SJSA1 (cell line): ENCODE measurements at regions not wholly inside any gene's neighbourhood (a gene's known extent, or its start where the extent isn't known, plus 50 kb on each side); places are given as distances from the start of the nearest gene placed in this dataset.
"Not testable (repeated sequence)": the region's sequence is repeated elsewhere in the genome, so short reads cannot be mapped to it uniquely, and the experiment has no call there.

Experiments used
- DNase-seq, 2 experiments: peaks; one replicate each; pipeline ENCODE4 v3.0.0-alpha.2; 2015 to 2020; ENCODE audit warnings: low spot score in 2 of 2, low read depth in 1 of 2
- H3K27ac ChIP-seq: fragments of 250-450 bp; sonication (Bioruptor Pico); 2 replicates; pipeline ENCODE4 v1.5.1; 2020; ENCODE audit warnings: mild to moderate bottlenecking, moderate library complexity
- H3K27me3 ChIP-seq: fragments of 250-450 bp; sonication (Bioruptor Pico); replicated peaks from 2 replicates; pipeline ENCODE4 v1.5.1; 2020; ENCODE audit warnings: mild to moderate bottlenecking, moderate library complexity
- H3K36me3 ChIP-seq: fragments of 250-450 bp; sonication (Bioruptor Pico); 2 replicates; pipeline ENCODE4 v1.5.1; 2020; ENCODE audit warnings: mild to moderate bottlenecking
- H3K4me1 ChIP-seq: fragments of 250-450 bp; sonication (Bioruptor Pico); replicated peaks from 2 replicates; pipeline ENCODE4 v1.6.1; 2021; ENCODE audit warnings: mild to moderate bottlenecking
- H3K4me3 ChIP-seq: fragments of 250-450 bp; sonication (Bioruptor Pico); 2 replicates; pipeline ENCODE4 v1.5.1; 2020; ENCODE audit warnings: mild to moderate bottlenecking
- H3K9me3 ChIP-seq: fragments of 250-450 bp; sonication (Bioruptor Pico); replicated peaks from 2 replicates; pipeline ENCODE4 v1.5.1; 2020; ENCODE audit warnings: mild to moderate bottlenecking

GRCh38 chr10:118447478-118448270 is 105.5 kb upstream of the FAM204A start:
- no peaks in the 10 kb centered on the region for H3K9me3 ChIP-seq
- no peak overlapping the region for H3K4me3 ChIP-seq
- H3K27me3 ChIP-seq: peaks cover 16% of the 10 kb centered on the region
- no peak overlapping the region for H3K27ac ChIP-seq
- H3K36me3 ChIP-seq: no peaks in the 10 kb centered on the region
- DNase-seq: no peak
- H3K4me1 ChIP-seq: no peaks in the 10 kb centered on the region

DNA sequence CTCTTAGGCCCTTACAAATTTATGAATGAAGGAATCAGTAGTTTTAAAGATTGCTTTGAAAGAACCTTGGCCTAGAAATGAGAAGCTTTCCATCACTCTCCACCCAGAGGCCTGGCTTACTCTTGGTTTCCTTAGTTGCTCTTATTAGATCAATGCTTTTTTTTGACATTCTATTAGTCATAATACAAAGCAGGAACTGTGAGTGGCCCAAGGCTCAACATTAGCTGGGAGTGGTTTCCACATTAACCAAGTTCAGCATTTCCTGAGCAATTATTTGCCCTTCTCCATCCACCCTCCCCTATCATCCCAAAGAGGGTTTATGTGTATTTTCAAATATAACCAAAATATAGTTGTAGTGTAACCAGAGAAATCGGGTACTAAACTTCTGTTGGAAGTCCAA is 103.4 kb upstream of the FAM204A start:
- H3K9me3 ChIP-seq: no peaks in the 10 kb centered on the region

DNA sequence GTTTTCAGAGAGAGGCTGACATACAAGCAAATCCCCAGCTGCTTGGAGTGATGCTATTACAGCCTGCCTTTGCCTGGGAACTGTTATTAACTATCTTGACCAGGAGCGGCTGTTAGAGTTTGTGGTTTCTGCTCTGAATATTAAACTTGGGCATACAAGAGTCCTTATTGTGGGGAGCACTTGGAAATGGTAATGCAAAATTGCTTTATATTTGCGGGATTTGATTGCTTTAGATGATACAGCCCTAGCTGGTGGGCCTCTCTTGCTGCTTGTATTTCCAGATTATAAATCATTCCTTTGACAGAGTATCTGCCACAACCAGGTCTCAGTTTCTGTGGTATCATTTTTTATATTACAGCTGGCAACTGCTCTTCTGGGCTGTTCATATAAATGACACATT is 101.9 kb upstream of the FAM204A start:
- H3K27me3 ChIP-seq: peaks cover 9% of the 10 kb centered on the region
- no peaks in the 10 kb centered on the region for H3K36me3 ChIP-seq
- no peak for DNase-seq
- H3K4me3 ChIP-seq: no peak overlapping the region
- H3K9me3 ChIP-seq: no peaks in the 10 kb centered on the region
- no peak overlapping the region for H3K27ac ChIP-seq
- H3K4me1 ChIP-seq: no peaks in the 10 kb centered on the region

More for the DNA sequence above, 103.4 kb upstream of the FAM204A start:
- H3K27ac ChIP-seq: no peak overlapping the region
- no peaks in the 10 kb centered on the region for H3K4me1 ChIP-seq
- peaks cover 15% of the 10 kb centered on the region for H3K27me3 ChIP-seq
- no peaks in the 10 kb centered on the region for H3K36me3 ChIP-seq
- no peak for DNase-seq
- H3K4me3 ChIP-seq: no peak overlapping the region

DNA sequence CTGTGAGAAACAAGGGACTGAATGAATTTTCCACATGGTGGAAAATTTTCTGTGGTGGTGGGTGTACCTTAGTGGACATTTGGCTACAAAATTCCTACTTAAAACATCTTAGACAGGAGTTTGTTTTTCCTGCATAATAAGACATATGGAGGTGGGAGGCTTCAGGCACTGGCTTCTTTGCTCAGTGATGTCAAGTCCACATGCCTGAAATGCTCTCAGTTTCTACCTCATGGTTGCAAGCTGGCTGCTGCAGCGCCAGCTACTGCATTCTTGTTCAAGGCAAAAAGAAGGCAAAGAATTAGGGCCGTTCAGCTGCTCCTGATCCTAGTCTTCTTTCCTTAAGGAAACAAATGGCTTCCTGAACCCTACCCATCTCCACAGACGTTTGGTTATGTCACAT is 99.9 kb upstream of the FAM204A start:
- H3K27me3 ChIP-seq: peaks cover 7% of the 10 kb centered on the region
- no peak for DNase-seq
- H3K4me1 ChIP-seq: no peaks in the 10 kb centered on the region
- no peaks in the 10 kb centered on the region for H3K36me3 ChIP-seq
- no peaks in the 10 kb centered on the region for H3K9me3 ChIP-seq
- H3K4me3 ChIP-seq: no peak overlapping the region
- no peak overlapping the region for H3K27ac ChIP-seq

DNA sequence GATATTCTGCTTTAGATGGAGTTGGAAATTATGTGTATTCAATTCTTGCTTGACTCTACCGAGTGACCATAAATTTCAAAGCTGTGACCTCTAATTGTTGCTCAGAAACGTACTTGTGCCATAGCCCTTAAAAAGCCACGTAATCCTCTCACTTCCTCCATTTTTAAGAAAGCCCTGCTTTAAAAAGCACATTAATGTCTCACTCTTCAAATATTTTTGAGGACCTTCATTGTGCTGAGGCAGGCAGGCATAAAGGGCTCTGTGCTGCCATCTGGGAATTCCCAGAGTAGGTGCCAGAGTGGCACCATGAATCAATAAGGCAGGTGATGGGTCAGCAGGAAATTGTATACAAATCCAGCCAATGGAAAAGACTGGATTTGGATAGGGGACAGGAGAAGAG is 97.7 kb upstream of the FAM204A start:
- Histone ChIP-seq H3K4me3 (no peak overlapping the region), H3K27ac (no peak overlapping the region), H3K9me3 (no peaks in the 10 kb centered on the region), H3K4me1 (no peaks in the 10 kb centered on the region), H3K27me3 (no peaks in the 10 kb centered on the region; the same call in 1 of the 2 replicates), H3K36me3 (no peaks in the 10 kb centered on the region)
- DNase-seq: no peak

DNA sequence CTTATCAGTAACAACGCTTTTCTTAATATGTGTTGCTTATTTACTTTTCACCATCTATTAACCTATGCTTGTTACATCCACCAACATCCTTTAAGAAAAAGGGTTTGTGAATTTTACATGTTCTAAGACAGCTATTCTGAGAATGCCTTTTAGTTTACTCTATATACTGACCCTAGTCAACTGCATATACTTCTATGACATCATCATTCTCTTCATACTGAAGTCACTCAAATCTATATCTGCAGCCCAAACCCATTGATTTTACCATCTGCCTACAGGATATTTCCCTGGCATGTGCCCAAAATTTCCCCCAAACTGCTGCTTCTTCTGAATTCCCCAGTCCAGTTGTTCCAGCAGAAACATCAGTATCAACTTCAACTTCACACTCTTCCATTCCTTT is 94.6 kb upstream of the FAM204A start:
- no peak overlapping the region for H3K27ac ChIP-seq
- no peaks in the 10 kb centered on the region; the same call in 1 of the 2 replicates for H3K27me3 ChIP-seq
- H3K4me3 ChIP-seq: no peak overlapping the region
- no peaks in the 10 kb centered on the region for H3K36me3 ChIP-seq
- DNase-seq: no peak
- no peaks in the 10 kb centered on the region for H3K9me3 ChIP-seq
- no peaks in the 10 kb centered on the region for H3K4me1 ChIP-seq

GRCh38 chr10:118430190-118430589 is 88.1 kb upstream of the FAM204A start:
- H3K27me3 ChIP-seq: no peaks in the 10 kb centered on the region; the same call in 1 of the 2 replicates
- no peaks in the 10 kb centered on the region for H3K4me1 ChIP-seq
- no peak for DNase-seq
- H3K9me3 ChIP-seq: no peaks in the 10 kb centered on the region
- no peaks in the 10 kb centered on the region for H3K36me3 ChIP-seq
- H3K4me3 ChIP-seq: no peak overlapping the region
- no peak overlapping the region for H3K27ac ChIP-seq

- H3K4me1 ChIP-seq: no peaks in the 10 kb centered on the region
- no peak overlapping the region for H3K4me3 ChIP-seq
- no peak overlapping the region for H3K27ac ChIP-seq
- H3K36me3 ChIP-seq: no peaks in the 10 kb centered on the region
- no peaks in the 10 kb centered on the region for H3K9me3 ChIP-seq
- no peaks in the 10 kb centered on the region for H3K27me3 ChIP-seq
- peak; percentile 43 to 82 for DNase-seq
Measured at GRCh38 chr10:118423800-118424442, 81.8 kb upstream of the FAM204A start.

DNA sequence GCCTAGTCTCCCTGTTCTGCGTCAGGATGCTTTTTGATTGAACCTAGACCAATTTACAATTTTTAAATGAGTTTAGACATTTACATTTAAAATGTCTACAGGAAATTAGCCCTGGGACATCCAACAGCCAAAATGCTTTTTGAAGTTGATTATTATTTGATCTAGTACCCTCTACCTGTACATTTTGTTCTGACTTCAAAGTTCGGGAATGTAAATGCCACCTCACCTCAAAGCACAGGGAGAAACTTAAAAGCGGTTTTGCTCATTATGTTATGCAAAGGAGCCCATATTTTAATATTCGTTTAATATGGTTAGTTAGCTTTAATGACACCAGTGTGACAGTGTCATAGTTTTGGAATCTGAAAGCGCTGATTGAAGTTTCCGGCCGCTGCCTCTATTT is 80.1 kb upstream of the FAM204A start:
- no peak for DNase-seq
- Histone ChIP-seq H3K36me3 (no peaks in the 10 kb centered on the region), H3K27ac (no peak overlapping the region), H3K27me3 (0 out of 2 replicates have a peak, but pooled peaks cover under 1% of the 10 kb centered on the region), H3K9me3 (no peaks in the 10 kb centered on the region), H3K4me3 (no peak overlapping the region), H3K4me1 (no peaks in the 10 kb centered on the region)

DNA sequence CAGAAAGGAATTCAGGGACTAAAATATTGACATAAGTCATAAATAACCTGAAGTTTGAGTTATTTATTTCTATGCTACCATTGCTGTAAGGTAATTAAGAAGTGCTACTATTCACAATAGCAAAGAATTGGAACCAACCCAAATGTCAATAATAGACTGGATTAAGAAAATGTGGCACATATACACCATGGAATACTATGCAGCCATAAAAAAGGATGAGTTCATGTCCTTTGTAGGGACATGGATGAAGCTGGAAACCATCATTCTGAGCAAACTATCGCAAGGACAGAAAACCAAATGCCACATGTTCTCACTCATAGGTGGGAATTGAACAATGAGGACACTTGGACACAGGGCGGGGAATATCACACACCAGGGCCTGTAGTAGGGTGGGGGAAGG is 77.9 kb upstream of the FAM204A start:
- DNase-seq, H3K4me1 ChIP-seq, H3K36me3 ChIP-seq, H3K9me3 ChIP-seq, H3K4me3 ChIP-seq, H3K27ac ChIP-seq: not testable (repeated sequence)
- peaks cover 17% of the 10 kb centered on the region for H3K27me3 ChIP-seq

DNA sequence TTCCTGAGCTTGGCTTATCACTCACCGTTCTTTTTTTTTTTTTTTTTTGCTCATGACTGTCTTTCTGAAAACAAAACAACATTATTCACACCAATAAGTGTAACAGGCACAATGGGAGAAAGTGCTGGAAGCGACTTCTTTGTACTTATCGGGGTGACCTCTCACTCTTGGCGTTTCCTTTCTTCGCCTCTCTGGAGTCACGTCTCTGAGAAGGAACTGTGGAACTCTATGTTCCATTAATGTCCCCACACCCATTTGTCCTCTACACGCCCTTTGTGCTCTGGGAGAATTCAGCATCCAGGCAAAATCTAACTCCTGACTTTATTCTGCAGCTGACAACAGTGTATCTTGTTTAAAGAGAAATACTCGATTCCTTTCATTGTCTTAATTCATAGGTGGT is 70.8 kb upstream of the FAM204A start:
- H3K4me3 ChIP-seq: no peak overlapping the region
- H3K27ac ChIP-seq: no peak overlapping the region
- no peak for DNase-seq
- H3K9me3 ChIP-seq: no peaks in the 10 kb centered on the region
- H3K27me3 ChIP-seq: peaks cover 44% of the 10 kb centered on the region
- no peaks in the 10 kb centered on the region for H3K36me3 ChIP-seq
- no peaks in the 10 kb centered on the region for H3K4me1 ChIP-seq

DNA sequence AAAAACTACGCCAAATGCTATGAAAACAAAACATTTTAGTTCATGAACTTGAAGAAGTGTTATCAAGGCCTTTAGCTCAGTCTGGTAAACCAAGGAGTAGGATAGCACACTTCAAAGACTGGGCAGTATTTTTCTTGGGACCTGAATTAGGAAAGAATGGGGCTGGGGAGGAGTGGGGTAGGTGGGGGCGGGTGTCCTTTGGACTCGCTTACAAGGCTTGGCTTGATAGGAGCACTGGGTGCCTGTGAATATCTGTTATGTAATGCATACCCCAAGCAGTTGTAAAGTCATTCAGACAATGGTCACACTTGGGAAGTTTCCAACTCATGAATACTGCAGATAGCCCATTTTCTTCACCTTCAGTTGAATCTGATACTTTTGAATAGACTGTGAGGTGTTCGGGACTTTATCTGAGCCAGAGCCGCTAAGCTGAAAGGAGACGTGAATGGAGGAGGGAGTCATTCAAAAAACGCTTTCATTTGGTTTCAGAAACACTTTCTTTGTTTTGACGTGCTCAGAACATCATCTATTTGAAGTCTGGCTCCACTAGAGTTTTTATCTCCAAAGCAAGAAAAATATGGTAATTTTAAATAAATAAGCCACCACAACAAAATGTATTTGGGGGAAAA is 70.1 kb upstream of the FAM204A start:
- H3K36me3 ChIP-seq: no peaks in the 10 kb centered on the region
- no peak for DNase-seq
- no peak overlapping the region for H3K4me3 ChIP-seq
- no peaks in the 10 kb centered on the region for H3K9me3 ChIP-seq
- H3K27ac ChIP-seq: no peak overlapping the region
- peaks cover 44% of the 10 kb centered on the region for H3K27me3 ChIP-seq
- no peaks in the 10 kb centered on the region for H3K4me1 ChIP-seq

DNA sequence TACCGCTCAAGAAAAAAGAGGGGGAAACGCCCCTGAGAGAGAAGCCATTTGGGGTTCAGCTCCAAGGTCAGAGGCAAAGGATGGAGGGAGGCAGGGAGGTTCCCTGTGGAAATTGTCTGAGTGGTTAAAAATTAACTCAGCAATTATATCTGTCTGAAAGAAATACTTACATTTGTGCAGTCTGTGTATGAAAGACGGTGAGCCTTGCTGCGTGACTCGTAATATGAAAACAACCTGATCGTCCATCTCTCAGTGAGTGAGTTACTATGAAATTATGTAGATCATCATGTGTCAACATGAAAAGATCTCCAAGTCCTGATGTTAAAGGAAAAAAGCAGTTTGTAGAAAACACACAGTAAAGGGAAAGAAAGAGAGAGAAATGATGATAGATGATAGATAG is 67.2 kb upstream of the FAM204A start:
- peaks cover 24% of the 10 kb centered on the region for H3K27me3 ChIP-seq
- H3K4me1 ChIP-seq: no peaks in the 10 kb centered on the region
- no peak overlapping the region for H3K27ac ChIP-seq
- H3K36me3 ChIP-seq: no peaks in the 10 kb centered on the region
- no peak for DNase-seq
- no peaks in the 10 kb centered on the region for H3K9me3 ChIP-seq
- H3K4me3 ChIP-seq: no peak overlapping the region

DNA sequence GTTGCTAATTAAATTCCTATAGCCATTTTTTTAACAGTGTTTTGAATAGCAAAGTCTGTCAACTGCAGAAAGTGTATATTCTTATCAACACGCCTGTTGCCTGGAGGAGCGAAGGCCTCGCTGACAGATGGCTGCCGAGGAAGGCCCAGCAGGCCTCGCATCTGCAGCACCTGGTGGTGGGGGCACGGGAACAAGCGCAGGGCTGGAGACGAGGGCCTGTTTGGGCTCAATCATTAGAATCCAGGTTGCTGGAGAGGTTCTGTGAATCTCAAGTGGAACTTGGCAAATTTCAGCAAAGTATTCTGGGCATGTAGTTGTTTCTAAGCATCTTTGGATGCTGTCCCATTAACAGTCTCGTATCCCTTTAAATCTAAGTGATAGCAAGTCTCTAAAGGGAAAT is 66.1 kb upstream of the FAM204A start:
- Histone ChIP-seq H3K9me3 (no peaks in the 10 kb centered on the region), H3K4me1 (no peaks in the 10 kb centered on the region), H3K27ac (no peak overlapping the region), H3K36me3 (no peaks in the 10 kb centered on the region), H3K4me3 (no peak overlapping the region), H3K27me3 (peaks cover 15% of the 10 kb centered on the region; the same call in 1 of the 2 replicates)
- no peak for DNase-seq
